Left ventricle myocardium inferior (tissue), 1 donor: ENCODE measurements at regions not wholly inside any gene's neighbourhood (a gene's known extent, or its start where the extent isn't known, plus 50 kb on each side); places are given as distances from the start of the nearest gene placed in this dataset.

ENCODE experiments used
- DNase-seq: peaks from one replicate; pipeline ENCODE4 v3.0.0-alpha.2; 2020
- H3K27ac ChIP-seq: fragments of 200-600 bp; replicated peaks from 2 replicates; pipeline ENCODE4 v1.8.0; 2021
- H3K27me3 ChIP-seq: fragments of 200-600 bp; 2 replicates; pipeline ENCODE4 v1.8.0; 2021; ENCODE audit warnings: low read depth
- H3K36me3 ChIP-seq: fragments of 200-600 bp; 2 replicates; pipeline ENCODE4 v1.8.0; 2021
- H3K4me1 ChIP-seq: fragments of 200-600 bp; 2 replicates; pipeline ENCODE4 v1.8.0; 2021
- H3K4me3 ChIP-seq: fragments of 200-600 bp; 2 replicates; pipeline ENCODE4 v1.8.0; 2021; ENCODE audit warnings: mild to moderate bottlenecking, moderate library complexity
- H3K9me3 ChIP-seq: fragments of 200-600 bp; replicated peaks from 2 replicates; pipeline ENCODE4 v1.8.0; 2021
- intact Hi-C: fragments of 100-400 bp; cut with micrococcal nuclease; formaldehyde crosslinking; loops from one replicate; pipeline ENCODE4 v1.11.0; 2022
- TF ChIP-seq, protein P1 (sequence below): fragments of 200-600 bp; IDR thresholded peaks from 2 replicates; pipeline ENCODE4 v1.8.0; 2021; ENCODE audit warnings: antibody characterized with exemption, mild to moderate bottlenecking, borderline replicate concordance
- donor health status: DM: no; HTN: yes; CAD: no; lungs with severe emphysema.

DNA sequence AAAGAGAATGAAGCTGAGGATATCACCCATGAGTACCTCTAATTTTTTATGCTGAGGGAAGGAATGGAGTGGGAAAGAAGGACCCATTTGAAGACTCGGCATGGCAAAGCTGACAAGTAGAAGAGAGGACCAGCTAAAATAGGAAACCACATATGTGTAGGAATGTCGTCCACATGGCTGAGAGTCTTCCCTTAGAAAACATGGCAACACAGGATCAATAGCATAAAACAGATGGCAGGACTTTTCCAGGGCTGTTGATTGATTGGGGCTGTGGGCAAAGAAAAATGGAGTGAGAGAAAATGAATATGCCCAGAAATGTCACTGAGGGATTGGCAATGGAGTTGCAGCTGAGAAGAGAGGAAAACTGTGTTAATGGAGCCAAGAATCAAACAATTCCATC lies 76.2 kb upstream of the PRICKLE2 start:
- no peak for DNase-seq
- Histone ChIP-seq H3K9me3 (peaks cover 19% of the 10 kb centered on the region), H3K27me3 (no peaks in the 10 kb centered on the region), H3K4me1 (no peaks in the 10 kb centered on the region), H3K4me3 (no peak overlapping the region), H3K36me3 (no peaks in the 10 kb centered on the region), H3K27ac (no peak overlapping the region)
- intact Hi-C loops: no loop called here
- TF ChIP-seq, protein P1, sequence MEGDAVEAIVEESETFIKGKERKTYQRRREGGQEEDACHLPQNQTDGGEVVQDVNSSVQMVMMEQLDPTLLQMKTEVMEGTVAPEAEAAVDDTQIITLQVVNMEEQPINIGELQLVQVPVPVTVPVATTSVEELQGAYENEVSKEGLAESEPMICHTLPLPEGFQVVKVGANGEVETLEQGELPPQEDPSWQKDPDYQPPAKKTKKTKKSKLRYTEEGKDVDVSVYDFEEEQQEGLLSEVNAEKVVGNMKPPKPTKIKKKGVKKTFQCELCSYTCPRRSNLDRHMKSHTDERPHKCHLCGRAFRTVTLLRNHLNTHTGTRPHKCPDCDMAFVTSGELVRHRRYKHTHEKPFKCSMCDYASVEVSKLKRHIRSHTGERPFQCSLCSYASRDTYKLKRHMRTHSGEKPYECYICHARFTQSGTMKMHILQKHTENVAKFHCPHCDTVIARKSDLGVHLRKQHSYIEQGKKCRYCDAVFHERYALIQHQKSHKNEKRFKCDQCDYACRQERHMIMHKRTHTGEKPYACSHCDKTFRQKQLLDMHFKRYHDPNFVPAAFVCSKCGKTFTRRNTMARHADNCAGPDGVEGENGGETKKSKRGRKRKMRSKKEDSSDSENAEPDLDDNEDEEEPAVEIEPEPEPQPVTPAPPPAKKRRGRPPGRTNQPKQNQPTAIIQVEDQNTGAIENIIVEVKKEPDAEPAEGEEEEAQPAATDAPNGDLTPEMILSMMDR: no peak

DNA sequence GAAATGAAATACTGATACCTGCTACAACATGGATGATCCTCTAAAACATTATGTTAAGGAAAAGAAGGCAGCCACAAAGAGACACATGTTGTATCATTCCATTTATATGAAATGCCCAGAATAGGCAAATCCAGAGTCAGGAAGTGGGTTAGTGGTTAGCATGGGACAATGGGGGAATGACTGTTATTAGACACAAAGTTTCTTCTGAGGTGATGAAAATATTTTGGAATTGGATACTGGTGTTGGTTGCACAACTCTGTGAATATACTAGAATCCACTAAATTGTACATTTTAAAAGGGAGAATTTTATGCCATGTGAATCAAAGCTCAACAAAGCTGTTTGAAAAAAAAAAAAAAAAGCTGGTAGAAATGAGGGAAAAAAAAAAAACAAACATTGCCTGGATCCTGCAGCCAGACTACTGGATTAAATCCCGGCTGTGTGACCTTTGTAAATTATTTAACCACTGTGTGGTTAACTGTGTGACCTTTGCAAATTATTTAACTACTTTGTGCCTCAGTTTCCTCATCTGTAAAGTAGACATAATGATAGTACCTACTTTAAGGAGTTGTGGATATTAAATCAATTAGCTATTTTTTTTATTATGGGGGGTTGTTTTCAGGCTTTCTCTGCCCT lies 75.6 kb upstream of the PRICKLE2 start:
- Histone ChIP-seq H3K9me3 (peaks cover 23% of the 10 kb centered on the region), H3K27me3 (no peaks in the 10 kb centered on the region), H3K36me3 (no peaks in the 10 kb centered on the region), H3K27ac (no peak overlapping the region), H3K4me3 (no peak overlapping the region), H3K4me1 (no peaks in the 10 kb centered on the region)
- TF ChIP-seq, protein P1: no peak
- intact Hi-C loops: no loop called here
- no peak for DNase-seq

DNA sequence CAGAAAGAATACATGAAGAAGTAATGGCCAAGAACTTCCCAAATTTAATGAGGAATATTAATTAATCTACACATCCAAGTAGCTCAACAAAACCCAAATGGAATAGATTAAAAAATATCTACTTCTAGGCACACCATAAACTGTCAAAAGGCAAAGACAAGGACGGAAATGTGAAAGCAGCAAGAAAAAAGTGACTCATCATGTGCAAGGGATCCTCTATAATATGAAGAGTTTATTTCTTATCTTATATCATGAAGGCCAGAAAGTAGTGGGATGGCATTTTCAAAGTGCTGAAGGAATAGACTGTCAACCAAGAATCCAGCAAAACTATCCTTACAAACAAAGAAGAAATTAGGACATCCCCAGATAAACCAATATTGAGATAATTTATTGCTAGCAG lies 73.9 kb upstream of the PRICKLE2 start:
- Histone ChIP-seq H3K4me1 (no peaks in the 10 kb centered on the region), H3K27me3 (no peaks in the 10 kb centered on the region), H3K9me3 (peaks cover 23% of the 10 kb centered on the region), H3K27ac (no peak overlapping the region), H3K4me3 (no peak overlapping the region), H3K36me3 (no peaks in the 10 kb centered on the region)
- TF ChIP-seq, protein P1: no peak
- intact Hi-C loops: no loop called here
- DNase-seq: no peak

DNA sequence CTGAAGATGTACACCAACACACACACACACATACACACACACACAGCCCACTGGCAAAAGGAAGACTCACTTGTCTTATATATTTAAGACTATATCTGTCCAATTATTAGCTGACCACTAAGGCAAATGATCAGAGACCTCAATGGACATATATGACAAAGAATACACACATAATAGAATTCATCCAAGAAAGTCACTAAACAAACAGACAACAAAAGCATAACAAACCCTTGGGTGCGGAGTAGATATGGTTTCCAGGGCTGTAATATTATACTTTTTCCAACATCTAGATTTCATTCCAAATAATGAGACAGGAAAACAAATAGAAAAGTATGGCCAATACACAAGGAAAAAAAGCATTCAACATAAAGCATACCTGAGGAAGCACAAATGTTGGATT lies 72.3 kb upstream of the PRICKLE2 start:
- Histone ChIP-seq H3K9me3 (peaks cover 23% of the 10 kb centered on the region), H3K36me3 (no peaks in the 10 kb centered on the region), H3K4me3 (no peak overlapping the region), H3K27ac (no peak overlapping the region), H3K4me1 (no peaks in the 10 kb centered on the region), H3K27me3 (no peaks in the 10 kb centered on the region)
- TF ChIP-seq, protein P1: no peak
- no peak for DNase-seq
- intact Hi-C loops: no loop called here

DNA sequence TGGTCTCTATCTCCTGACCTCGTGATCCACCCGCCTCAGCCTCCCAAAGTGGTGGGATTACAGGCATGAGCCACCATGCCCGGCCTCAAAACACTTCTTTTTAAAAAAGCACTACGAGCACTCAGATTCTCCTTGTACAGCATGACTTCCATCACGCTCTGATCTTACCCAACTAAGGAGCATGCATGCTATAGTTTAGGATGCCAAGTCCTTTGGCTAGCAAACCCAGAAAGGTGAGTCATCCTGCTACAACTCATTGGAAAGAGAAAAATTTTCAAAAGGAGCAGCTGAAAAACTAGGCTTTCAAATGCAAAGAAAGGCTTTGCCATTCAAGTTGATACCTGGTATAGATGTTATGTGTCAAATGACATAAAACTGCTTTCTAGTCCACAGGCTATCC lies 70.3 kb upstream of the PRICKLE2 start:
- no peak for DNase-seq
- intact Hi-C loops: no loop called here
- H3K4me1 ChIP-seq: no peaks in the 10 kb centered on the region
- H3K36me3 ChIP-seq: no peaks in the 10 kb centered on the region
- H3K27ac ChIP-seq: no peak overlapping the region
- no peak overlapping the region for H3K4me3 ChIP-seq
- H3K9me3 ChIP-seq: peaks cover 23% of the 10 kb centered on the region
- TF ChIP-seq, protein P1: no peak
- H3K27me3 ChIP-seq: no peaks in the 10 kb centered on the region
